H9 (cell line): ENCODE measurements at regions not wholly inside any gene's neighbourhood (a gene's known extent, or its start where the extent isn't known, plus 50 kb on each side); places are given as distances from the start of the nearest gene placed in this dataset.

Experiments used
- DNase-seq: peaks from one replicate; pipeline ENCODE4 v3.0.0-alpha.2; 2017
- H2AFZ ChIP-seq: one replicate; pipeline ENCODE4 v1.6.1; 2013; ENCODE audit warnings: mild to moderate bottlenecking, low read length, control low read depth, moderate library complexity
- H2AK5ac ChIP-seq: 2 replicates; pipeline ENCODE4 v1.6.1; 2013; ENCODE audit warnings: low read length, control low read depth, mixed read lengths; ENCODE audit not compliant: insufficient read length
- H2BK120ac ChIP-seq: one replicate; pipeline ENCODE4 v1.6.1; 2013; ENCODE audit warnings: low read depth, mild to moderate bottlenecking, low read length, control low read depth, inconsistent platforms; ENCODE audit not compliant: poor library complexity, severe bottlenecking
- H2BK12ac ChIP-seq: 2 replicates; pipeline ENCODE4 v1.6.1; 2013; ENCODE audit warnings: low read length, control low read depth, mixed read lengths, low read depth; ENCODE audit not compliant: insufficient read length
- H2BK15ac ChIP-seq: 2 replicates; pipeline ENCODE4 v1.6.1; 2013; ENCODE audit warnings: low read depth, low read length, control low read depth
- H2BK20ac ChIP-seq: one replicate; pipeline ENCODE4 v1.6.1; 2013; ENCODE audit warnings: low read depth, mild to moderate bottlenecking, low read length, control low read depth, inconsistent platforms; ENCODE audit not compliant: poor library complexity, severe bottlenecking
- H2BK5ac ChIP-seq: 2 replicates; pipeline ENCODE4 v1.6.1; 2013; ENCODE audit warnings: low read length, control low read depth, mixed read lengths; ENCODE audit not compliant: insufficient read length
- H3K14ac ChIP-seq: 2 replicates; pipeline ENCODE4 v1.6.1; 2013; ENCODE audit warnings: low read length, control low read depth; ENCODE audit not compliant: insufficient read depth
- H3K18ac ChIP-seq: 2 replicates; pipeline ENCODE4 v1.6.1; 2013; ENCODE audit warnings: low read depth, mild to moderate bottlenecking, mixed read lengths, low read length, control low read depth; ENCODE audit not compliant: insufficient read length
- H3K23ac ChIP-seq: 2 replicates; pipeline ENCODE4 v1.6.1; 2013; ENCODE audit warnings: low read length, control low read depth, mixed read lengths, low read depth; ENCODE audit not compliant: insufficient read length
- H3K23me2 ChIP-seq: 2 replicates; pipeline ENCODE4 v1.6.1; 2013; ENCODE audit warnings: low read depth, mild to moderate bottlenecking, mixed read lengths, low read length, control low read depth; ENCODE audit not compliant: insufficient read length, poor library complexity, severe bottlenecking
- H3K27ac ChIP-seq: 2 replicates; pipeline ENCODE4 v1.5.1; 2013; ENCODE audit warnings: low read length, control low read depth, mixed read lengths, low read depth; ENCODE audit not compliant: insufficient read length
- H3K27me3 ChIP-seq: 2 replicates; pipeline ENCODE4 v1.6.1; 2013; ENCODE audit warnings: low read length, control low read depth, inconsistent platforms; ENCODE audit not compliant: insufficient read depth
- H3K4ac ChIP-seq: 2 replicates; pipeline ENCODE4 v1.6.1; 2013; ENCODE audit warnings: low read depth, mild to moderate bottlenecking, control low read depth, inconsistent platforms, low read length, moderate library complexity
- H3K4me1 ChIP-seq: 2 replicates; pipeline ENCODE4 v1.6.1; 2013; ENCODE audit warnings: low read length, control low read depth, inconsistent platforms; ENCODE audit not compliant: insufficient read depth
- H3K4me2 ChIP-seq: 2 replicates; pipeline ENCODE4 v1.6.1; 2013; ENCODE audit warnings: low read length, control low read depth, mixed read lengths; ENCODE audit not compliant: insufficient read length, insufficient read depth
- H3K56ac ChIP-seq: 2 replicates; pipeline ENCODE4 v1.6.1; 2013; ENCODE audit warnings: low read depth, mild to moderate bottlenecking, mixed read lengths, low read length, control low read depth; ENCODE audit not compliant: insufficient read length
- H3K79me1 ChIP-seq: 2 replicates; pipeline ENCODE4 v1.6.1; 2013; ENCODE audit warnings: low read depth, mild to moderate bottlenecking, moderate library complexity, low read length, control low read depth, inconsistent platforms; ENCODE audit not compliant: insufficient read depth, poor library complexity, severe bottlenecking
- H3K79me2 ChIP-seq: 2 replicates; pipeline ENCODE4 v1.6.1; 2013; ENCODE audit warnings: low read length, control low read depth, inconsistent platforms; ENCODE audit not compliant: insufficient read depth
- H3K9ac ChIP-seq: 2 replicates; pipeline ENCODE4 v1.6.1; 2013; ENCODE audit warnings: low read length, control low read depth, mixed read lengths; ENCODE audit not compliant: insufficient read length; ENCODE audit errors: extremely low read depth
- H3K9me3 ChIP-seq: one replicate; pipeline ENCODE4 v1.6.1; 2013; ENCODE audit warnings: low read depth, low read length, inconsistent platforms; ENCODE audit not compliant: control insufficient read depth
- H3T11ph ChIP-seq: one replicate; pipeline ENCODE4 v1.6.1; 2013; ENCODE audit warnings: mild to moderate bottlenecking, low read length, control low read depth, inconsistent platforms
- H4K20me1 ChIP-seq: one replicate; pipeline ENCODE4 v1.6.1; 2013; ENCODE audit not compliant: control insufficient read depth, insufficient read length, insufficient read depth
- H4K5ac ChIP-seq: 2 replicates; pipeline ENCODE4 v1.6.1; 2013; ENCODE audit warnings: low read depth, mild to moderate bottlenecking, mixed read lengths, low read length, control low read depth; ENCODE audit not compliant: insufficient read length
- H4K8ac ChIP-seq: replicated peaks from 2 replicates; pipeline ENCODE4 v1.6.1; 2013; ENCODE audit warnings: low read length, control low read depth, mixed read lengths, low read depth; ENCODE audit not compliant: insufficient read length
- H4K91ac ChIP-seq: 2 replicates; pipeline ENCODE4 v1.6.1; 2013; ENCODE audit warnings: low read depth, mild to moderate bottlenecking, moderate library complexity, mixed read lengths, low read length, control low read depth; ENCODE audit not compliant: insufficient read length
- H3K27ac Mint-ChIP-seq, 3 experiments: 2 replicates in 2 of 3; 3 replicates in 1 of 3; pipeline ENCODE4 v1.8.0; 2020 to 2021; ENCODE audit warnings: mixed read lengths in 3 of 3, mild to moderate bottlenecking in 1 of 3, moderate library complexity in 1 of 3
- H3K27me3 Mint-ChIP-seq: 2 replicates; pipeline ENCODE4 v1.8.0; 2021; ENCODE audit warnings: low read depth, mild to moderate bottlenecking, moderate library complexity, mixed read lengths
- H3K36me3 Mint-ChIP-seq, 3 experiments: 2 replicates in 2 of 3; 3 replicates in 1 of 3; pipeline ENCODE4 v1.8.0; 2020 to 2021; ENCODE audit warnings: low read depth in 3 of 3, mixed read lengths in 3 of 3; ENCODE audit not compliant: insufficient read depth in 1 of 3
- H3K4me1 Mint-ChIP-seq, 2 experiments: 2 replicates each; pipeline ENCODE4 v1.8.0; 2020; ENCODE audit warnings: mixed read lengths in 2 of 2
- H3K4me3 Mint-ChIP-seq, 2 experiments: 2 replicates in 1 of 2; 3 replicates in 1 of 2; pipeline ENCODE4 v1.8.0; 2020 to 2021; ENCODE audit warnings: mild to moderate bottlenecking in 2 of 2, mixed read lengths in 2 of 2, moderate library complexity in 1 of 2
- H3K9me3 Mint-ChIP-seq, 2 experiments: 2 replicates in 1 of 2; 3 replicates in 1 of 2; pipeline ENCODE4 v1.8.0; 2020; ENCODE audit warnings: mild to moderate bottlenecking in 2 of 2, mixed read lengths in 2 of 2, moderate library complexity in 1 of 2
- WGBS: extraction: QIAGEN DNeasy Blood & Tissue Kit; methylation state at CpG from one replicate; pipeline ENCODE4 v1.1.7; 2013; ENCODE audit warnings: missing lambda C conversion rate, low lambda C conversion rate, mixed read lengths; ENCODE audit not compliant: insufficient read length; ENCODE audit errors: extremely low coverage; 5-methylcytosine and 5-hydroxymethylcytosine counted together
- TF ChIP-seq, protein P1 (sequence below): fragments of 200-600 bp; sonication (generic); conservative IDR thresholded peaks from 3 replicates; pipeline ENCODE4 v1.8.0; 2021; ENCODE audit warnings: antibody characterized with exemption, mild to moderate bottlenecking

DNA sequence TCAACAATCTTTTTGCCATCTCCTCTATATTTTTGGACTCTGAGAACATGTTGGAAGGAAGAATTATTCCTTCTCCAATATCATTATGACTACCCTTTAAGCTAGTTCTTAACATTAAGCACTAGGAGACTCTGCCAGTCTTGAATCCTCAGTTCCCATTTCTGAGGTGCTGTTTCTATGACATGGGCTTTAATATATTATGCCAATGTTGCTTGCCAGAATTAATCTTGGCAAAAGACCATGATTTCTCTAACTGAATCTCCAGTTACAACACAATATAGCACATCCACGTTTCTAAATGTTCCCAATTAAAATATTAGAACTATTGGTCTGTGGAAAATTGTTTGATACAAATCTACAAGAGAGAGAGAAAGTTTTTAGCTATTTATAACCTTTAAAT lies 250.0 kb downstream of the HGF start:
- Histone ChIP-seq H3K4me2 (no peak overlapping the region), H3K9me3 (no peaks in the 10 kb centered on the region), H3K79me2 (no peaks in the 10 kb centered on the region), H4K5ac (no peak overlapping the region), H3K56ac (no peak overlapping the region), H2BK15ac (no peak overlapping the region), H2BK120ac (no peak overlapping the region), H3K4ac (no peak overlapping the region), H2BK20ac (no peak overlapping the region), H3K23ac (no peak overlapping the region), H3K4me1 (no peaks in the 10 kb centered on the region), H3K79me1 (no peaks in the 10 kb centered on the region), H3K18ac (no peak overlapping the region), H3K9ac (no peak overlapping the region), H3K27ac (no peak overlapping the region), H3K23me2 (no peaks in the 10 kb centered on the region), H3T11ph (no peak overlapping the region), H4K8ac (no peak overlapping the region), H2BK12ac (no peak overlapping the region), H4K20me1 (no peaks in the 10 kb centered on the region), H2BK5ac (no peak overlapping the region), H2AFZ (no peak overlapping the region), H3K27me3 (no peaks in the 10 kb centered on the region), H4K91ac (no peak overlapping the region), H3K14ac (no peak overlapping the region), H2AK5ac (no peak overlapping the region)
- no peaks in the 10 kb centered on the region for H3K9me3 Mint-ChIP-seq
- no peaks in the 10 kb centered on the region for H3K36me3 Mint-ChIP-seq
- no peak overlapping the region for H3K4me3 Mint-ChIP-seq
- TF ChIP-seq, protein P1, sequence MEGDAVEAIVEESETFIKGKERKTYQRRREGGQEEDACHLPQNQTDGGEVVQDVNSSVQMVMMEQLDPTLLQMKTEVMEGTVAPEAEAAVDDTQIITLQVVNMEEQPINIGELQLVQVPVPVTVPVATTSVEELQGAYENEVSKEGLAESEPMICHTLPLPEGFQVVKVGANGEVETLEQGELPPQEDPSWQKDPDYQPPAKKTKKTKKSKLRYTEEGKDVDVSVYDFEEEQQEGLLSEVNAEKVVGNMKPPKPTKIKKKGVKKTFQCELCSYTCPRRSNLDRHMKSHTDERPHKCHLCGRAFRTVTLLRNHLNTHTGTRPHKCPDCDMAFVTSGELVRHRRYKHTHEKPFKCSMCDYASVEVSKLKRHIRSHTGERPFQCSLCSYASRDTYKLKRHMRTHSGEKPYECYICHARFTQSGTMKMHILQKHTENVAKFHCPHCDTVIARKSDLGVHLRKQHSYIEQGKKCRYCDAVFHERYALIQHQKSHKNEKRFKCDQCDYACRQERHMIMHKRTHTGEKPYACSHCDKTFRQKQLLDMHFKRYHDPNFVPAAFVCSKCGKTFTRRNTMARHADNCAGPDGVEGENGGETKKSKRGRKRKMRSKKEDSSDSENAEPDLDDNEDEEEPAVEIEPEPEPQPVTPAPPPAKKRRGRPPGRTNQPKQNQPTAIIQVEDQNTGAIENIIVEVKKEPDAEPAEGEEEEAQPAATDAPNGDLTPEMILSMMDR: no peak
- H3K4me1 Mint-ChIP-seq: no peaks in the 10 kb centered on the region
- no peak overlapping the region for H3K27ac Mint-ChIP-seq
- DNase-seq: no peak
- no peaks in the 10 kb centered on the region for H3K27me3 Mint-ChIP-seq
- no CpG with 5 or more reads among the region's 1 CpG for WGBS
